ENCODE measurements at regions not wholly inside any gene's neighbourhood (a gene's known extent, or its start where the extent isn't known, plus 50 kb on each side); places are given as distances from the start of the nearest gene placed in this dataset.

- DNase-seq (ENCODE audit: low read depth) = no peak
These were observed 131.1 kb downstream of the CRYBB2 start for GRCh38 chr22:25350551-25350971.

DNA sequence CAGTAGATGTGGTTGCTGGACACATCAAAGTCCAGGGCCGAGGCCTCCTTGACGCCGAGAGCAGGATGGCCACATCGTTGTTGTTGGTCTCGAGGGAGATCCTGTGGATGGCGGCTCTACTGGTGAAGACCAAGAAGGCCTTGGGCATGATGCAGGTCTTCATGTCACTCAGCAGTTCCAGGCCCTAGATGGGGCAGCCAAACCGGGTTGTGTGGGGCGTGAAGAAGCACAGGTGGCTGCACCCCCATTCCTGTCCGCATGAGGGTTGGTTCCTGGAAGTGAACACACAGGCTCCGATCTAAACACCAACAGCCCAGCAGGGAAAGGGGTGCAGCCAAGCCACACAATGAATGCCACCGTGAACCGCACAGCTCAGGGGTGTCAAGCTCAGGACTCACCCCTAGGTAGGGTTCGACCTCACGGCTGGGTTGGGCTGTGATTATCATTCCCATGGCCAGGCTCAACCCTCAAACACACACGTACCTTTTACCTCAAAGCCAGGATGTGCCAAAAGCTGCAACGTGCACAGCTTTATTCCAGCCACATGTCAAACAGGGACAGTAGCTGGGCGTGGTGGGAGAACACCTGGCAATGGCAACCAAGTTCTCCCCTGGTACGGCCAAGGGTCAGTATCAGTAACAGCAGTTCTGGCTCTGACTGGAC lies 132.3 kb downstream of the CRYBB2 start:
- DNase-seq (ENCODE audit: low read depth) = no peak

DNA sequence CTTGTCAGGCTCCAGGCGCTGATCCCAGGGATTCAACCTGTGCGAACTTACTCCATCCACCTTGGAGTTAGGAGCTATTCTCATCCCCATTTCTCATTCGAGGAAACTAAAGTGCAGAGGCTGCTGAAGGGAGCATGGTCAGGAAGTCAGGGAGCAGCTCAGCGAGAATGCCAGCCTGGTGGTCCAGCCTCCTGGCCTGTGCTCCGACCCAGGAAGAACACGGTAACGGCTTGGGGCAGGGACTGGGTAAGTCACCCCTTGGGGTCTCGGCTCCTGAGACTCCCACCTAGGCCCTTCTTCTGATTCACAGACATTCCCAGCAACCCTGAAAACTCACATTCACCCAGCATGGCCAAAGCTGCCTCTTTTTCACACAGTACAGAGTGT lies 132.8 kb downstream of the CRYBB2 start:
- DNase-seq (ENCODE audit: low read depth) = no peak

- no peak for DNase-seq (ENCODE audit: low read depth)
These were observed 134.3 kb downstream of the CRYBB2 start for GRCh38 chr22:25353516-25354445.

GRCh38 chr22:25354456-25354855 lies 135.0 kb downstream of the CRYBB2 start:
- DNase-seq (ENCODE audit: low read depth) = no peak

DNA sequence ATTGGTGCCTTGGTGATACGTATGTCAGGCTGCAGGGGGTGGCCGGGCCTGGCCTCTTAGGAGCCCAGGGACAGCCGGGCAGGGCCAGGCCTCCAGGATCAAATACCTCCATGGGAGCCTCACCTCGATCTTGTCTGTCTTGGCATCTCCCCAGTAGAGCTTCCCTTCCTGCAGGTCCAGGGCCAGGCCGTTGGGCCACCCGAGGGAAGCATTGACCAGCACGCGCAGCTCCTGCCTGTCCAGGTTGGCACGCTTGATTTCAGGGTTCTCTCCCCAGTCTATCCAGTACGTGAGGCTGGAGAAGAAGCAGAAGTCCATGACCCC lies 137.7 kb downstream of the CRYBB2 start:
- DNase-seq (ENCODE audit: low read depth) = no peak

DNA sequence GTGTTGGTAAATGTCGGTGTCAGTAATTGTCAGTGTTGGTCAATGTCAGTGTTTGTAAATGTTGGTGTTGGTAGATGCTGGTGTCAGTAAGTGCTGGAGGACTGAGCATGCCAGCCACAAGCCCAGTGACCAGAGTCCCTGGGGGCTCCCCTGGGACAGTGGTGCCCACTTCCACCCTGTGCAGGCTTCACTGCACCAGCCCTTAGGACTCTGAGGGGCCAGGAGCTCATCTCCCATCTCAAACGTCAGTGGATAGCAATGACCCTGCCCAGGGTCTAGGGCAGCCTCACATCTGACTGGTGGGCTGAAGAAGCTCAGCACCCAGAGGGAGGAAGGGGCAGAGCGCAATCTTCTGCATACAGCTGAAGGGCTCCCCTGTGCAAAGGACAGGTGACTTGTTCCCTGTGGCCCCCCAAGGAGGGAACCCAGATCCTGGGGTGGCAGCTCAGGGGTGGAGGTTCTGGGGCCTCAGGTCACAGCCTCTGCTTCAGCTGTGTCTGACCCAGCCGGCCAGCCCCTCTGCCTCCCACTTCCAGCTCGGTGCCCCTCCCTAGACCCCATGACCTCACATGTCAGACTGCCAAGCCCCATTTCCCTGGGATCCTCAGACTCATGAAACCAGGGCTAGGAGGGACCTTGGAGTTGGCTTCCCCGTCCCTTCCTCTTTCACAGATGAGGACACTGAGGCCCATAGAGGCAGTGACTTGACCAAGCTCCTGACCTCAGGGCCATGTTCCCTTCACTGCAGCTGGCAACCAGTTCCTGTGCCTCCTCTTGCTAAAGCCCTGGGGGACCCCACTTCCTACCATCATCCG lies 138.4 kb downstream of the CRYBB2 start:
- DNase-seq (ENCODE audit: low read depth) = no peak

- no peak for DNase-seq (ENCODE audit: low read depth)
These were observed 139.2 kb downstream of the CRYBB2 start for GRCh38 chr22:25358421-25359170.

- no peak for DNase-seq (ENCODE audit: low read depth)
These were observed 140.3 kb downstream of the CRYBB2 start for GRCh38 chr22:25359601-25360261.

- DNase-seq (ENCODE audit: low read depth) = no peak
These were observed 141.0 kb downstream of the CRYBB2 start for GRCh38 chr22:25360411-25360810.

DNA sequence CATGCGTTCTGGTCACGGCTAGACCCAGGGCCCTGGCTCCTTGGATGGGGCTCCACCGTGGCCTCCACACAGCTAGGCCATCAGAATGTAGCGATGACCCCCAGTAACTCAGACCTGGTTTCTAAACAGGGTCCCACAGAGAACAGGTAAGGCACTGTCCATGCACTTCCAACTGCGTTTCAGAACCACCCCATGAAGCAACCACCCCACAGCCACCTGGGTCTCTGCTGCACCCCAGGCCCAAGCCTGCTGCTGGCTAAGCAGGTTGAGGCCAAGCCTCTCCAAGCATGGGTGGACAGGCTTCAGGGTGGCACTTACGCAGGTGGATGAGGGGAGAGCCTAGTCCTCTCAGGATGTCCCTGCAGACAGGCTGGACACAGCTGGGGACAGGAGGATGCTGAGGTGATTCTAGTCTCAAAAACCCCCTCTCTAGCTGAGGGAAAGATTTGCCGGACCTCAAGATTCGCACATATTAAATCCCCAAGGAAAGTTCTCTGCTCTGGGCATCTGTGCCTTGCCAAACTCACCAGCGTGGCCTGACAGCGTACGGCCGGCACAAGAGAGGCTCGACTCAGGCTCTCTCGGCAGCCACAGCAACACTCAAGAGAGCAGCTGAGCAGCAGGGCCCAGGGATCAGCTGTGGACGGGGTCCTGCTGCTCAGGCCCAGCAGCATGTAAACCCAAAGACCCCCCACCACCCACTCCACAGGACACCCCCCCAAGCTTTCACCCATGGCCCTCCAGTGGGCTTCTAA lies 141.6 kb downstream of the CRYBB2 start:
- DNase-seq (ENCODE audit: low read depth) = no peak

DNA sequence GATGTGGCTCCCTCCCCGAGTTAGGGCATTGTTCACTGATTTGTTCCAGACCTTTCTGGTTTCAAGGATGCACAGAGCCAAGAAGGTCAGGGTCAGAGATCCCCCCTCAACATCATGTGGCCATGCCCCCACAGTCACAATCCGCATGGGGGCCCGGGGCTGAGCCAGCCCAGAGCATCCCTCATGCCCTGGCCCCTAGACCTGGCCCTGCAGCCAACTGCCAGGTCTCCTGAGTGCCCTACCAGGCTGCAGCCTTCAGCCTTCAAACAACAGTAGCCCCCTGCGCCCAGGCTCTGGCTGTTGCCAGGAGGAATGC lies 142.4 kb downstream of the CRYBB2 start:
- no peak for DNase-seq (ENCODE audit: low read depth)

DNA sequence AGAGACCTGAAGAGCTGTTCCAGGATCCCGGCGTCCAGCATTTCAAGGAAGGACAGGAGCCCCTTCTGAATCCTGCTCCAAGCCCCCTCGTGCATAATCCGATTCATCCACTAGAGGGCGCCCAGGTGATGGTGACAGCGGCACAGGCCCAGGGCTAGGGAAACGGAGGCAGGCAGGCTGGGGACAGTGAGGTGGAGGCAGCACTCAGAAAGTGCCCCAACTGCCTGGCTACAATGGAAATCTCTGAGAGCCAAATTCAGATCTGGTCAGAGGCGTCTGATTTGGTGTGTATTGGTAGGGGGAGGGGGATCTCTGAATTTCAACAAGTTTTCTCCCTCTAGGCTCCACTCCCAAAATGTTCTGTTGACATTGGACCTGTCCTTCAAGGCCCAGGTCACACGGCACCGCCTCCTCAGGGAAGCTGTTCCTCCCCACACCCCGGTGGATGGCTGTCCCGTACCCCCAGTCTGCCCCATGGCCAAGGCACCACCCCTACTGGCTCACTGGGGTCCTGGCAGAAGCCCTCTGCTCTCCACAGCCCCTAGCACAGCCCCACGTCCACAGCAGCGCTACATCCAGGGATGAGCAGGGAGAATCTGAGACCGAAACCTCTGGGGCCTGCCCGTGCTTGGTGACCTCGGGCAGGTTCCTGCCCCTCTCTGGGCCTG lies 142.9 kb downstream of the CRYBB2 start:
- peak; percentile 7 for DNase-seq (ENCODE audit: low read depth)

DNA sequence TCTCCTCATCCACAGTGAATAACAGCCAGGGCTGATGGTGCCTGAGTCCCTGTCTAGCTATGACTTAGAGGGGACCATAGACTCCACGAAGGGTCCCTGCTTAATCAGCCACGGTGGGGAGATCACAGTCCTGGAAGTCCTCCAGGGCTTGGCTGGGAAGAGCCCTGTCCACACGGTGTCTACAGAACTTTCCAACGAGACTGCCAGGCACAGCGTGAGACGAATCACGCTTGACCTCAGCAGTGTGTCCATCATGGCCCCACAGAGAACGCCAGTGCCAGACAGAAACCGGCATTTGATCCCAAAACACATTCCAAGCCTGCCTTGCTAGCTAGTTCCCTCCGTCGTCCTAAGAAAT lies 143.4 kb downstream of the CRYBB2 start:
- no peak for DNase-seq (ENCODE audit: low read depth)

GRCh38 chr22:25363474-25363873 lies 144.0 kb downstream of the CRYBB2 start:
- no peak for DNase-seq (ENCODE audit: low read depth)

DNA sequence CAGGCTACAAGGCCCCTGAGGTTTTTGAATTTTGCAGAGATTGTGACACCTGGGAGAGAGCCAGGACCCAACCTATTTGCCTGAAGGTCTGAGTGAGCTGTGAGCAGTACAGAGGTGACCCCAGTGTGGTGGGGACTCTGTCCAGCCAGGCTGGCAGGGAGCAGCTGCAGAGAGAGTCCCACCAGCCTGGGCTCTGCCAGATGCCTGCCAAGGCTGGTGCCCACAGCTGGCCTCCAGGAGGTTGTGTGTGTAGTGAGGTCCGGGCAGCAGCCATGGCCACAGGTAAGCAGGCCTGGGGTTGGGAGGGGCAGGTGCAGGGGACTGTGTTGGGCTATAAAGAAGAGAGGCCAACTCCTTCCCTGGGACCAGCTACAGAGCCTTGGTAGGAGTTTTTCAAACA lies 144.8 kb downstream of the CRYBB2 start:
- no peak for DNase-seq (ENCODE audit: low read depth)

- no peak for DNase-seq (ENCODE audit: low read depth)
These were observed 145.3 kb downstream of the CRYBB2 start for GRCh38 chr22:25364736-25365241.

DNA sequence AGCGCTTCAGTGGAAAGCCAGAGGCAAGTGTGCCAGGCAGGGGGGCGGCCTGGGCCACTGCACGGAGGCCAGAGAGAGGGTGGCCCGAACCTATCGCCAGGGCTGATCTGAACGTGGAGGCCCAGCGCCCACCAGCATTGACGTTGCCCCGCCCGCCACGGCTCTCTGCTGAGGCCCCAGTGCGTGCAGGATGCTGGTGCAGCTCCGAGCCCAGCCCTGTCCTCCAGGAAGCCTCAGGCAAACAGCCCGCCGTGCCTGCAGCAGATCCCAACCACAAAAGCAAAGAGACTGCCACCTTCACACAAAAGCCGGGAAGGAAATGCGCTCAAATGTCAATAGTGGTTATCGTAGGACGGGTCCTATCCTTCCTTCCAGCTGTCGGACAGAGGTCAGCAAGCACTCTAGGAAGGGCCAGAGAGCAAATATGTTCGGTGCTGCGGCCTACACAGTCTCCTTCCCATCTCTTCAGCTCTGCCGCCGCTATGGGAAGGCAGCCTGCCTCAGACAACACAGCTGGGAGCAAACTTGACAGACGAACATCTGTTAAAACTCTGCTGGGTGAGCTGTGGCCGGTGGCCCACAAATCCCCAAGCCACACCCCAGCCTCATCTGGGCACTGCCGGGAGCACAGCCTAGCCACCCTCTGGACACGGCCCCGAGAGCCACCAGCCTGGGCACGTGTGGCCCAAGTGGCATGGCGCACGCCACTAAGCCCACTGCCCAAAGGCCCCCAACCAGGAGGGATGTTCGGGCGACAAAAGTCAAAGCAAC lies 146.2 kb downstream of the CRYBB2 start:
- DNase-seq (ENCODE audit: low read depth) = no peak

GRCh38 chr22:25366408-25366807 lies 147.0 kb downstream of the CRYBB2 start:
- no peak for DNase-seq (ENCODE audit: low read depth)

Data from HS-27A (cell line).